ENCODE measurements at regions not wholly inside any gene's neighbourhood (a gene's known extent, or its start where the extent isn't known, plus 50 kb on each side); places are given as distances from the start of the nearest gene placed in this dataset.
A peak's percentile ranks its signal among the peaks of the same experiment; 100 is the strongest.

DNA sequence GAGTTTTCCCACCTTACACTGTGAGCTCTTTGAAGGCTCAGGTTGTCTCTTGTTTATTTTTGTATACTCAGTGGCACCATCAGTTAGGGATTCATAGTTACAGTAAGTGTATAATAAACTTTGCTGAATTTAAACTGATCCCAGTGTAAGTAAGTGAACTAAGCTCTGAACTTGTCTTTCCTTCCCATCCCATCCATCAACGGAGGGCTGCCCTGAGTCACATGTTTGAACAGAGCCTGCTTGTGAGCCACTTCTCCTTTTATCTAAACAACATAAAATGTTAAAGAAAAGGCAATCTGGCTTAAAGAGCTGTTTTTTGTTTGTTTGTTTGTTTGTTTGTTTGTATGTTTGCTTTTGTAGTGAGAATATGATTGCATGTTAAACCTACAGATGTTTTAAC, 185.7 kb upstream of the MARCKS start:
- H3K27ac ChIP-seq, result no peak overlapping the region
- TF ChIP-seq ZFX (IDR thresholded peaks at IDR 0.05), result no peak
- TF ChIP-seq, protein P1, sequence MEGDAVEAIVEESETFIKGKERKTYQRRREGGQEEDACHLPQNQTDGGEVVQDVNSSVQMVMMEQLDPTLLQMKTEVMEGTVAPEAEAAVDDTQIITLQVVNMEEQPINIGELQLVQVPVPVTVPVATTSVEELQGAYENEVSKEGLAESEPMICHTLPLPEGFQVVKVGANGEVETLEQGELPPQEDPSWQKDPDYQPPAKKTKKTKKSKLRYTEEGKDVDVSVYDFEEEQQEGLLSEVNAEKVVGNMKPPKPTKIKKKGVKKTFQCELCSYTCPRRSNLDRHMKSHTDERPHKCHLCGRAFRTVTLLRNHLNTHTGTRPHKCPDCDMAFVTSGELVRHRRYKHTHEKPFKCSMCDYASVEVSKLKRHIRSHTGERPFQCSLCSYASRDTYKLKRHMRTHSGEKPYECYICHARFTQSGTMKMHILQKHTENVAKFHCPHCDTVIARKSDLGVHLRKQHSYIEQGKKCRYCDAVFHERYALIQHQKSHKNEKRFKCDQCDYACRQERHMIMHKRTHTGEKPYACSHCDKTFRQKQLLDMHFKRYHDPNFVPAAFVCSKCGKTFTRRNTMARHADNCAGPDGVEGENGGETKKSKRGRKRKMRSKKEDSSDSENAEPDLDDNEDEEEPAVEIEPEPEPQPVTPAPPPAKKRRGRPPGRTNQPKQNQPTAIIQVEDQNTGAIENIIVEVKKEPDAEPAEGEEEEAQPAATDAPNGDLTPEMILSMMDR (conservative IDR thresholded peaks at IDR 0.05), result no peak

DNA sequence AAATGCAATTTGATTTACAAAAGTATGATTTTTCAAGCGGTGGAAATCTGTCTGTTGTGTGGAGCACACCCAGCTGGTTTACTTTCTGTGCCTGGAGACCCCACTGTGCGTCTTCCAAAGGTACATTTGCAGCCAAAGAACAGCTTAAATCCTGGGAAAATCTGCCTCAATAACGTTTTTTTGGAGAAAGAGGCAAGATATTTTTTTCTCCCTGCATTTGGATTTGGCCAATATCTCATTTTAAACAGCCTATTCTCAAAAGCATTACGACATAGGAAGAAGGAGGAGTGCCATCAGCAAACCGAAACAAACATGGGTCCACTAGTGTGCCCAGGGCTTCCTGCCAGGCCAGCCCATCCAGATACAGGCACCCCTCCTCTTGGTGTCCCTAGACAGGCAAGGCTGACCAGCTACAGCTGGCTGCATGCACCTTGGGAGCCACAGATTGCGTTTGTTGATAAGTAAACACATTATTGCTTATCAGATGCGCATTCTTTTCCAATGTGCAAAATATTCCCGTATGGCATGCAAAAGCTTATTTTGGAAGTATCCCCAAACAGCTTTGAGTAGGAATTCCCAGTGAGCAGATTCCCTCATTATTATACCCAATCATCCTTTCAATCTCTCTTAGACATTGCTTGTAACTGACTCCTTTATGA, 184.5 kb upstream of the MARCKS start:
- peak overlapping the region; percentile 53 for H3K27ac ChIP-seq
- TF ChIP-seq, protein P1 (conservative IDR thresholded peaks at IDR 0.05), result no peak
- no peak for TF ChIP-seq ZFX (IDR thresholded peaks at IDR 0.05)

DNA sequence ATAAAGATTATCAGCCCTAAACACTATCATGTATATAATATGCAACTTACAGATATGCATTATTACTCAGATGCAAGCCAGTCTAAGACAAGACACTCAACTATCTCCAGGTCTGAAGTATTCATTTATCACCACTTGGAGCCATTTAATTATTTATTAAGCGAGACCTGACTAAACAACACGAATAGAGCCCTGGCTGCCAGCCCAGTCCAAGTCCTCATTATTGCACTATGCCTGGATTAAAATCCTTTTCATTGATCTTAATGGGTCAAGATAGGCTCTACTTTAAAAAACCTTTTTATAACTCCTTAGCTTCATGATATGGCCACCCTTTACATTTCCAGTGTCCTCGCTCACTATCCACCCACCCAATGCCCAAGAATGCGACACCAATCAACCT, 183.1 kb upstream of the MARCKS start:
- TF ChIP-seq, protein P1 (conservative IDR thresholded peaks at IDR 0.05), result no peak
- TF ChIP-seq ZFX (IDR thresholded peaks at IDR 0.05), result no peak

DNA sequence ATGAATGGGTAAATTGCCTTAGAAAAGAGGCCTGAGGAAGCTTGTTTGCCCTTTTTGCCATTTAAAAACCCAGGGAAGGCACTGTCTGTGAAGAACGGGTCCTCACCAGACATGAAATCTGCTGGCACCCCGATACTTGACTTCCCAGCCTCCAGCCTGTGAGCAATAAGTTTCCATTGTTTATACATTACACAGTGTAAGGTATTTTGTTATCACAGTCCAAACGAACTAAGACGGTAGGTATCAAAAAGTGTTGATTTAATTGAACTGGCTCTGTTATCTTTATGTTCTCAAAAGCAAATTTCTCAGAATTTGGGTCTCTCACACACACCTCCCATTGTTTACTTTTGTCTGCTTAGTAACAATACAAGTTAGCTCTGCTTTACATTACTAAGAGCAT, 181.1 kb upstream of the MARCKS start:
- no peak overlapping the region for H3K27ac ChIP-seq
- no peak for TF ChIP-seq ZFX (IDR thresholded peaks at IDR 0.05)
- TF ChIP-seq, protein P1 (conservative IDR thresholded peaks at IDR 0.05), result no peak

More for the DNA sequence above, 183.1 kb upstream of the MARCKS start:
- H3K27ac ChIP-seq, result no peak overlapping the region

DNA sequence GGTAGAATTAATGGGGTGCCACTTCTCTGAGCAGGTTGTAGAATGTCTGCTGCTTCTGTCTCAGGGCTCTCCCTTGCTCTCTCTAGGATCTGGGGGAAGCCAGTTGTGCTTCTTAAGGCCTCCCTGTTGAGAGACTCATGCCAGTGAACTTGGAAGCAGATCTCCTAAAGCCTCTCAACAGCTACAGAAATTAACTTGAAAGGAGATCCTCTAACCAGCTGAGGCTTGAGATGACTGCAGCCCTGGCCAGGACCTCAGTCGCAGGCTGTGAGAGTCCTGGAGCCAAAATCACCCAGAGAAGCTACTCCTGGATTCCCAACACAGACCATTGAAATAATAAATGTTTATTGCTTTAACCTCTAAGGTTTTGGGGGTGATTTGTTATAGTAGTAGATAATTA, 180.2 kb upstream of the MARCKS start:
- TF ChIP-seq, protein P1 (conservative IDR thresholded peaks at IDR 0.05), result no peak
- TF ChIP-seq ZFX (IDR thresholded peaks at IDR 0.05), result no peak
- H3K27ac ChIP-seq, result no peak overlapping the region

DNA sequence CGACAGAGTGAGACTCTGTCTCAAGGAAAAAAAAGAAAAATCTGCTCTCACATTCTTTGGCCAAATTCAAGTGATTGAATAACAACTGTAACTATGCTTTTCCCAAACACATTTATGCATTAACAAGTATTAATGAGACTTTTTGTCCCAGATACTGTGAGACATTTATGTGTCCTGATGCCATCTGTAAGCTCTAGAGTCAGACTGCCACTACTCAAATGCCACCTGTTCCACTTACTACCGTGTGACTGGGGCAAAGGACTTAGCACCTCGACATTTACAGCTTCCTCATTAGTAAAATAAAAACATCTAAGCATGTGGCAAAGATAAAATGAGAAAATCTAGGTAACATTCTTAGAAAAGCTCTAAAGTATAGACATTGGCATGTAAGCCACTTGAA, 178.1 kb upstream of the MARCKS start:
- peak overlapping the region; percentile 55 for H3K27ac ChIP-seq
- no peak for TF ChIP-seq ZFX (IDR thresholded peaks at IDR 0.05)
- TF ChIP-seq, protein P1 (conservative IDR thresholded peaks at IDR 0.05), result no peak

DNA sequence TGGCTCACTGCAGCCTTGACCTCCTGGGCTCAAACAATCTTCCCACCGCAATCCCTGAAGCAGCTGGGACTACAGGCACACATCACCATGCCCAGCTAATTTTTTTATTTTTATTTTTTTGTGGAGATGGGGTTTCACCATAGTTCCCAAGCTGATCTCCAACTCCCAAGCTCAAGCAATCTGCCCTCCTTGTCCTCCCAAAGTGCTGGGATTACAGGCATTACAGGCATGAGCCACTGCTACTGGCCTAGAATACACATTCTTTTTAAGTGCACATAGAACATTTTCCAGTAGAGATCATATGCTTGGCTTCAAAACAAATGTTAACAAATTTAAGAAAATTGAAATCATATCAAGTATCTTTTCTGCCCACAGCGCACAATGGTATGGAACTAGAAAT, 176.8 kb upstream of the MARCKS start:
- H3K27ac ChIP-seq, result peak overlapping the region; percentile 70
- TF ChIP-seq, protein P1 (conservative IDR thresholded peaks at IDR 0.05), result no peak
- TF ChIP-seq ZFX (IDR thresholded peaks at IDR 0.05), result no peak

All from C4-2B (cell line).